C4-2B (cell line): ENCODE measurements at regions not wholly inside any gene's neighbourhood (a gene's known extent, or its start where the extent isn't known, plus 50 kb on each side); places are given as distances from the start of the nearest gene placed in this dataset.

ENCODE experiments used
- H3K27ac ChIP-seq: fragments of 450-650 bp; 2 replicates; pipeline ENCODE4 v1.5.1; 2017
- CTCF ChIP-seq: fragments of 450-650 bp; conservative IDR thresholded peaks from 2 replicates; pipeline ENCODE4 v1.5.1; 2017; ENCODE audit warnings: mild to moderate bottlenecking
- ZFX ChIP-seq: fragments of 450-650 bp; IDR thresholded peaks from 2 replicates; pipeline ENCODE4 v1.6.1; 2017

- no peak overlapping the region for H3K27ac ChIP-seq
- TF ChIP-seq ZFX: no peak
- no peak for TF ChIP-seq CTCF
Observed at GRCh38 chr7:46819819-46820218, 762.1 kb downstream of the TNS3 start.

- TF ChIP-seq CTCF (no peak), ZFX (no peak)
- no peak overlapping the region for H3K27ac ChIP-seq
Observed at GRCh38 chr7:46814516-46815250, 767.2 kb downstream of the TNS3 start.

- TF ChIP-seq CTCF: no peak
- no peak for TF ChIP-seq ZFX
- H3K27ac ChIP-seq: no peak overlapping the region
Observed at GRCh38 chr7:46812101-46812675, 769.7 kb downstream of the TNS3 start.

- no peak for TF ChIP-seq CTCF
- no peak for TF ChIP-seq ZFX
- H3K27ac ChIP-seq: no peak overlapping the region
Observed at GRCh38 chr7:46811529-46811928, 770.4 kb downstream of the TNS3 start.

GRCh38 chr7:46810986-46811385 lies 770.9 kb downstream of the TNS3 start:
- TF ChIP-seq CTCF: no peak
- no peak overlapping the region for H3K27ac ChIP-seq

- TF ChIP-seq CTCF (no peak), ZFX (no peak)
- no peak overlapping the region for H3K27ac ChIP-seq
Observed at GRCh38 chr7:46809886-46810285, 772.0 kb downstream of the TNS3 start.

- TF ChIP-seq ZFX: no peak
- no peak for TF ChIP-seq CTCF
- H3K27ac ChIP-seq: no peak overlapping the region
Observed at GRCh38 chr7:46806856-46807255, 775.1 kb downstream of the TNS3 start.
